Fibroblast of the aortic adventitia (primary cell): ENCODE measurements at regions not wholly inside any gene's neighbourhood (a gene's known extent, or its start where the extent isn't known, plus 50 kb on each side); places are given as distances from the start of the nearest gene placed in this dataset.

Source experiments
- DNase-seq: peaks from one replicate; pipeline ENCODE4 v3.0.0-alpha.2; 2010; ENCODE audit warnings: low read depth
- H3K4me3 ChIP-seq: 2 replicates; pipeline ENCODE4 v1.5.1; 2011; ENCODE audit warnings: low read depth, mild to moderate bottlenecking, control low read depth, low read length, moderate library complexity
- CTCF ChIP-seq: IDR thresholded peaks from 2 replicates; pipeline ENCODE4 v1.5.1; 2011; ENCODE audit warnings: mild to moderate bottlenecking, low read length, control low read depth, inconsistent platforms; ENCODE audit not compliant: insufficient read depth

GRCh38 chr4:104752337-104752736, 257.6 kb upstream of the CXXC4 start:
- peak; percentile 31 for DNase-seq
- H3K4me3 ChIP-seq, result no peak overlapping the region
- TF ChIP-seq CTCF, result no peak

GRCh38 chr4:104756837-104757236, 262.1 kb upstream of the CXXC4 start:
- H3K4me3 ChIP-seq, result no peak overlapping the region
- TF ChIP-seq CTCF, result no peak
- DNase-seq, result no peak

GRCh38 chr4:104758574-104758973, 263.9 kb upstream of the CXXC4 start:
- no peak for DNase-seq
- no peak for TF ChIP-seq CTCF
- H3K4me3 ChIP-seq, result no peak overlapping the region

GRCh38 chr4:104763554-104764222, 269.0 kb upstream of the CXXC4 start:
- TF ChIP-seq CTCF, result no peak
- H3K4me3 ChIP-seq, result no peak overlapping the region
- DNase-seq, result no peak

GRCh38 chr4:104766676-104767075, 272.0 kb upstream of the CXXC4 start:
- DNase-seq, result no peak
- no peak overlapping the region for H3K4me3 ChIP-seq
- TF ChIP-seq CTCF, result no peak

- H3K4me3 ChIP-seq, result no peak overlapping the region
- no peak for TF ChIP-seq CTCF
- DNase-seq, result no peak
These were observed 278.2 kb upstream of the CXXC4 start for GRCh38 chr4:104772849-104773248.
